ENCODE measurements at regions not wholly inside any gene's neighbourhood (a gene's known extent, or its start where the extent isn't known, plus 50 kb on each side); places are given as distances from the start of the nearest gene placed in this dataset.

DNA sequence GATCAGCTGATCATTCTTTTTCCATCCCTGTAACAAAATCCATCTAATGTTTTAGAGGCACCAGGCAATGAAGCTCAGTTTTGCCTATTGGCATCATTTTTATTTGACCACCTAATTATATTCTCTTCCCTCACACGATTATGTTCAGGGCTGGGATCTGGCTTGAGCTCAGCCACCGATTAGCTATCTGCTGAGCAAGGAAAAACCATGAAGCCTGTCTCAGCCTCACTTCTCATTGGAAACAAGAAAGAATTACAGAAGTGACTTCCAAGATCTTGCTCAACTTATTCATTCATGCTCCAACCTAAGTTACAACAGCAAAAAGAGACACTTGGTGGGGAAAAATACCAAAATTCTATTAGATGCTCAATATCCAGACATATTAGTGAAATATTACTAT, 139.0 kb upstream of the SH3BP4 start:
- H3K9me3 ChIP-seq (ENCODE audit: insufficient read depth, low read depth, low read length) = no peaks in the 10 kb centered on the region
- H3K27ac ChIP-seq (ENCODE audit: low read length) = no peak overlapping the region
- no peaks in the 10 kb centered on the region for H3K4me1 ChIP-seq (ENCODE audit: insufficient read depth, low read length)
- H3K9ac ChIP-seq (ENCODE audit: low read depth, low read length) = no peak overlapping the region
- no peaks in the 10 kb centered on the region for H3K36me3 ChIP-seq (ENCODE audit: insufficient read depth, low read depth, low read length)
- H3K4me3 ChIP-seq (ENCODE audit: low read length) = no peak overlapping the region
- no peaks in the 10 kb centered on the region; the same call in 1 of the 2 replicates for H3K27me3 ChIP-seq (ENCODE audit: insufficient read depth, low read length)

DNA sequence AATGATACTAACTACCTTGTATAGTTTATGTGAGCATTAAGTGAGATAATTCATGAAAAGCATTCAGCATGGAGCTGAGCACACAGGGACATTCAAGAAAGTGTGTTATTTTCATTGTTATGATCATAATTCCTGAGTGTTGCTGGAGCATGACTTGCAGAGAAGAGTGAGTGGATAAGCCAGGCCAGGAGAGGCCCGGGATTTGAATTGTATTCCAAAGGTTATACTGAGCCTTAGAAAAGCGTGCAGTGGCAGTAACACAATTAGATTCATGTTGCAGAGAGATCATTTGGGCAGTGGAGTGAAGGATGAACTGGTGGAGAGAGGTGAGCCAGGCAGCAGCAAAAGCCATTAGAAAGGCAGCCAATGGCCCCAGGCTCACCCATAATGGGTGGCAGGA, 142.9 kb upstream of the SH3BP4 start:
- no peaks in the 10 kb centered on the region for H3K4me1 ChIP-seq (ENCODE audit: insufficient read depth, low read length)
- H3K27ac ChIP-seq (ENCODE audit: low read length) = no peak overlapping the region
- H3K36me3 ChIP-seq (ENCODE audit: insufficient read depth, low read depth, low read length) = no peaks in the 10 kb centered on the region
- no peak overlapping the region for H3K4me3 ChIP-seq (ENCODE audit: low read length)
- H3K27me3 ChIP-seq (ENCODE audit: insufficient read depth, low read length) = no peaks in the 10 kb centered on the region; the same call in 1 of the 2 replicates
- H3K9ac ChIP-seq (ENCODE audit: low read depth, low read length) = no peak overlapping the region
- no peaks in the 10 kb centered on the region for H3K9me3 ChIP-seq (ENCODE audit: insufficient read depth, low read depth, low read length)

DNA sequence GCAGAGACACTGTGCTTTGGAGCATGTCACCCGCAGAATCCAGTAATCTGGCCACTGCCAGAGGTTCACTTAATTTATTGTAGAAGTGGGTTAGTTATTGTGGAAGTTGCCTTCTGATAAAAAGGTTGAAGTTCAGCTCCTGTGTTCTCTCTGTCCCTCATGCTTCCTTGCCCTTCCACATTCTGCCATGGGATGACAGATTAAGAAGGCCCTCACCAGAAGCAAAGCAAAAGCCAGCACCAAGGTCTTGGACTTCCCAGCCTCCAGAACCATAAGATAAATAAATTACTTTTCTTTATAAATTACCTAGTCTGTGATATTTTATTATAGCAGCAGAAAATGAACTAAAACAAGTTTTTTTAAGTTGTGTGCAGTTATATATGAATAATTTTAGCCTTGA, 145.0 kb upstream of the SH3BP4 start:
- no peaks in the 10 kb centered on the region for H3K36me3 ChIP-seq (ENCODE audit: insufficient read depth, low read depth, low read length)
- no peaks in the 10 kb centered on the region for H3K4me1 ChIP-seq (ENCODE audit: insufficient read depth, low read length)
- H3K9ac ChIP-seq (ENCODE audit: low read depth, low read length) = no peak overlapping the region
- H3K27me3 ChIP-seq (ENCODE audit: insufficient read depth, low read length) = no peaks in the 10 kb centered on the region; the same call in 1 of the 2 replicates
- no peak overlapping the region for H3K4me3 ChIP-seq (ENCODE audit: low read length)
- H3K9me3 ChIP-seq (ENCODE audit: insufficient read depth, low read depth, low read length) = no peaks in the 10 kb centered on the region
- no peak overlapping the region for H3K27ac ChIP-seq (ENCODE audit: low read length)

- Histone ChIP-seq H3K27me3 (ENCODE audit: insufficient read depth, low read length) (no peaks in the 10 kb centered on the region; the same call in 1 of the 2 replicates), H3K27ac (ENCODE audit: low read length) (no peak overlapping the region), H3K4me3 (ENCODE audit: low read length) (no peak overlapping the region), H3K4me1 (ENCODE audit: insufficient read depth, low read length) (no peaks in the 10 kb centered on the region), H3K9ac (ENCODE audit: low read depth, low read length) (no peak overlapping the region), H3K9me3 (ENCODE audit: insufficient read depth, low read depth, low read length) (no peaks in the 10 kb centered on the region), H3K36me3 (ENCODE audit: insufficient read depth, low read depth, low read length) (no peaks in the 10 kb centered on the region)
Measured at GRCh38 chr2:234805836-234806235, 146.0 kb upstream of the SH3BP4 start.

GRCh38 chr2:234804704-234805103, 147.1 kb upstream of the SH3BP4 start:
- no peaks in the 10 kb centered on the region for H3K36me3 ChIP-seq (ENCODE audit: insufficient read depth, low read depth, low read length)
- no peaks in the 10 kb centered on the region for H3K9me3 ChIP-seq (ENCODE audit: insufficient read depth, low read depth, low read length)
- no peak overlapping the region for H3K9ac ChIP-seq (ENCODE audit: low read depth, low read length)
- no peaks in the 10 kb centered on the region for H3K4me1 ChIP-seq (ENCODE audit: insufficient read depth, low read length)
- no peak overlapping the region for H3K27ac ChIP-seq (ENCODE audit: low read length)
- no peak overlapping the region for H3K4me3 ChIP-seq (ENCODE audit: low read length)
- H3K27me3 ChIP-seq (ENCODE audit: insufficient read depth, low read length) = no peaks in the 10 kb centered on the region

DNA sequence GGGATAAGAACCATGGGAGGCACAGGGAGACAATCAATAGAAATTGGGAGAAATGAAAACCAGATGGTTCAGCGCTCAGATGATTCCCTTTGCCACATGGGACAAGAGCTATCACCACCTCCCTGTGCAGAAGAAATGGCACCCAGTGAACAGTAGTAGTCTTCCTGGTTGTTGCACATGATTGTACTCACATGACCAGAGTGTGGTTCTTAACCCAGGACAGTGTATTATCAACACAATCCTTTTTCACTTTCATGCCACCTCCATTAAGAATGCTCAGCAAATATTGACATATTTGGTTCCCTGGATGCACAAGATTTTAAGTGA, 149.0 kb upstream of the SH3BP4 start:
- H3K27me3 ChIP-seq (ENCODE audit: insufficient read depth, low read length) = no peaks in the 10 kb centered on the region
- H3K4me1 ChIP-seq (ENCODE audit: insufficient read depth, low read length) = no peaks in the 10 kb centered on the region
- H3K4me3 ChIP-seq (ENCODE audit: low read length) = no peak overlapping the region
- H3K36me3 ChIP-seq (ENCODE audit: insufficient read depth, low read depth, low read length) = no peaks in the 10 kb centered on the region
- H3K9me3 ChIP-seq (ENCODE audit: insufficient read depth, low read depth, low read length) = no peaks in the 10 kb centered on the region
- no peak overlapping the region for H3K9ac ChIP-seq (ENCODE audit: low read depth, low read length)
- H3K27ac ChIP-seq (ENCODE audit: low read length) = no peak overlapping the region

DNA sequence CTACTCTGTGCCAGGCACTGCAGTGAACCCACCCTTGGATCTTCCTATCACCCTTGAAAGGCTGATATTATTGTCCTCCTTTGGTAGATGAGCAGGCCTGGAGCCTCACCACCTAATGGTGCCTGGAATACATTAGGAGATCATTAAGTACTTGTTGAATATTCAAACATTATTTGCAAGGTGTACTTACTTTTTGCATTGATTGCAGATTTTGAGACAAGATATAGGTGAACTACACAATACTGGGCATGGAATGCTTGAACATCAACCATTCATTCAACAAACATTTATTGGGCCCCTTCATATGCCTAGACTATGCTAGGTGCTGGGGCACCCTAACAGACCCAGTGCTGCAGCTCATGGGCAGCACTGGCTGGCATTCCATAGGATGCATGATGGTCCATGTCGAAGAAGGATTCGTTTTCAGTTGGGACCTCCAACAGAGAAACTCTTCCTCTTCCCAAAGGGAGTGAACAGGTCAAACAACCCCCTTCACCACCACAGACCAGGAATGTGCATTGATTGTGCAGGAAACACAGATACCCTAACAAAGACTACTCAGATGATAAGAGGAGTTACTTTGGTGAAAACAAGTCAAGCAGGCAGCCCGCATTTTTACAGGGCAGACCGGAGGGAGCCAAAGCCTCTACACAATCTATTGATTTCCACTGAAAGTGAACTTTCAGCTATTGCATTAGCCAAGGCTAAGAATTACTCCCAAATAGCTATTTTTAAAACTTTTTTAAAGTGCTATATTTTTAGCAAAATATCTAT, 149.6 kb upstream of the SH3BP4 start:
- Histone ChIP-seq H3K4me3 (ENCODE audit: low read length) (no peak overlapping the region), H3K36me3 (ENCODE audit: insufficient read depth, low read depth, low read length) (no peaks in the 10 kb centered on the region), H3K9me3 (ENCODE audit: insufficient read depth, low read depth, low read length) (no peaks in the 10 kb centered on the region), H3K9ac (ENCODE audit: low read depth, low read length) (no peak overlapping the region), H3K27me3 (ENCODE audit: insufficient read depth, low read length) (no peaks in the 10 kb centered on the region), H3K4me1 (ENCODE audit: insufficient read depth, low read length) (no peaks in the 10 kb centered on the region), H3K27ac (ENCODE audit: low read length) (no peak overlapping the region)

DNA sequence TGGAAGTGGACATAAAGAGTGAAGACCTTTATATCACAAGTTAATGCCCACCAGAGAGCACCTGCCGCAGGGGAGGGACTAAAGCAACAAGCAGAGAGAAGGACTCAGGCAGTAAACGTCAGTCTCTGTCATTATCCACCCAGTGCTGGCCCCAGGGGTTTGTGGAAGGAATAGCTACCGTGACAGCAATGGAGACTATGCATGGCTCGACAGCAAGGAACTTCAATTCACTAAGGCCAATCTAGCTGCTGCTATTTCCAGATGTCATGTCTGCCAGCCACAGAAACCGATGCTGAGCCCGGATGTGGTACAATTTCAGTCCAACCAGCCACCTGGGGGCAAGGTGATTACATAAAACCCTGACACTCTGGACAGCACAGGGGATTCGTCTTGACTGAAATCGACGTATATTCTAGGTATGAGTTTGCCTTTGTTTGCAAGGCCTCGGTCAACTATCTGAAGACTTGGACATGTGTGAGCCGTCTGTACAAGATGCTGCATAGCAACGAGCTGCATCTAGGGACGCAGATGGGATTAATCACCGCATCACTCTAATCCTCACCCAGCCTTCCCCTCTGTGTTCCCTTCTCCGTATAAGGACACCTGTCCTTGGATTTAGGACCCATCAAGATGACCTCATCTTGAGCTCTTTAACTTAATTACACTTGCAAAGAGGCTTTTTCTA, 154.1 kb upstream of the SH3BP4 start:
- H3K27me3 ChIP-seq (ENCODE audit: insufficient read depth, low read length) = peaks cover 10% of the 10 kb centered on the region
- no peaks in the 10 kb centered on the region for H3K9me3 ChIP-seq (ENCODE audit: insufficient read depth, low read depth, low read length)
- H3K4me3 ChIP-seq (ENCODE audit: low read length) = no peak overlapping the region
- no peaks in the 10 kb centered on the region for H3K36me3 ChIP-seq (ENCODE audit: insufficient read depth, low read depth, low read length)
- peaks cover 7% of the 10 kb centered on the region; the same call in 1 of the 2 replicates for H3K4me1 ChIP-seq (ENCODE audit: insufficient read depth, low read length)
- no peak overlapping the region for H3K27ac ChIP-seq (ENCODE audit: low read length)
- H3K9ac ChIP-seq (ENCODE audit: low read depth, low read length) = no peak overlapping the region

DNA sequence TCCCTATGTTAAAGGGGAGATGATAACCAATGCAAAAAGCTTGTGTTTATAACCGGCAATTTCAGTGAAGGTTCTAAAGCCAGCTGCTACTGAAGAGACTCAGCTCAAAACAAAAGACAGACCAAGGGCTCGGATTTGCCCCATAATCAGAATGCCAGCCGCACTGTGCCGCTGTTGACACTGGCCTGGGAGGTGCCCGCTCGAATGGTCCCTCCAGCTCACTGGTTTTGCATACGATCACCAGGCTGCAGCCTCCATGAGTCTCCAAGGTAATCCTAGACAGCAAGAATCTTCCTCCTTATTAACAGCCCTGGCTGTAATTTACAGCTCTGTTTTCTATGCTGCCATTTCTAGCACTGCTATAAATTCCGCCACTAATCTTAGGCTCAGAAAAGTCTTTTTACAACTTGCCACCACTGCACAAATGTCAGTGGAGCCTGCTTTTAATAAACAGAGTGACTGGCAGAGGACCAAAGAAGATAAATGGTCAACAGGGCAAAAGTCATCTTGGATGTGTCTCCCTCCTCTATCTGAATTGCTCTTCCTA, 155.7 kb upstream of the SH3BP4 start:
- Histone ChIP-seq H3K36me3 (ENCODE audit: insufficient read depth, low read depth, low read length) (no peaks in the 10 kb centered on the region), H3K4me1 (ENCODE audit: insufficient read depth, low read length) (peaks cover 7% of the 10 kb centered on the region; the same call in 1 of the 2 replicates), H3K9ac (ENCODE audit: low read depth, low read length) (no peak overlapping the region), H3K27ac (ENCODE audit: low read length) (no peak overlapping the region), H3K9me3 (ENCODE audit: insufficient read depth, low read depth, low read length) (no peaks in the 10 kb centered on the region), H3K27me3 (ENCODE audit: insufficient read depth, low read length) (peaks cover 10% of the 10 kb centered on the region), H3K4me3 (ENCODE audit: low read length) (no peak overlapping the region)

DNA sequence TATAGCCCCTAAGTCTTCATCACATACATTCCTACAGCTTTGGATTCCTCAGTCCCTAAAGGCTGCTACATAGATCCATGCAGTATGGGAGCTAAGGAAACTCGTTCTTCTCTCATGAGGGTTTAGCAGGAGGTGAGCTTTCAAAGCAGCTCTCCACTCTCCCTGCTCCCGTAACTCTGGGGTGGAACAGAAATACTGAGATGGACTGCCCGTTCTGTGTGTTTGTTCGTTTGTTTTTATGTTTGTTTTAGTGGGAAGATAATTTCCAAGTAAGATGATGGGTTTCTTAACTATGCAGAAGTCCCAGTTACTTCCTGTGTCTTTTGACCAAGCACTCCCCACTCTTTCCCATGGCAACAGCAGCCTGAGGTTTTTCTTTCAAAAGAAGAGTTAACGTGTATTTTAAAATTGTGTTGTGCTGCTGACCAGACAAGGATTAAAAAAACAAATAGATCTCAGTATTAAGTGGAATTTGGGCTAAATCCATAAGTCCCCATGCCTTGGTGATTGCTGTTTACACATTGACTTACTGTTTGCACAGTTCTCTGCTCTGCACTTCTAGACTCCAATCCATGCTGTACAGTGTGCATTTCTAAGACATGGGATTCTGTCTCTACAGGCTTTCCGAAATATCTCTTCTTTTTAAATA, 156.4 kb upstream of the SH3BP4 start:
- H3K9me3 ChIP-seq (ENCODE audit: insufficient read depth, low read depth, low read length) = no peaks in the 10 kb centered on the region
- H3K27ac ChIP-seq (ENCODE audit: low read length) = no peak overlapping the region
- H3K4me3 ChIP-seq (ENCODE audit: low read length) = no peak overlapping the region
- H3K4me1 ChIP-seq (ENCODE audit: insufficient read depth, low read length) = peaks cover 7% of the 10 kb centered on the region; the same call in 1 of the 2 replicates
- H3K27me3 ChIP-seq (ENCODE audit: insufficient read depth, low read length) = peaks cover 10% of the 10 kb centered on the region
- H3K9ac ChIP-seq (ENCODE audit: low read depth, low read length) = no peak overlapping the region
- H3K36me3 ChIP-seq (ENCODE audit: insufficient read depth, low read depth, low read length) = no peaks in the 10 kb centered on the region

- no peaks in the 10 kb centered on the region for H3K9me3 ChIP-seq (ENCODE audit: insufficient read depth, low read depth, low read length)
- H3K9ac ChIP-seq (ENCODE audit: low read depth, low read length) = no peak overlapping the region
- no peaks in the 10 kb centered on the region for H3K36me3 ChIP-seq (ENCODE audit: insufficient read depth, low read depth, low read length)
- peaks cover 7% of the 10 kb centered on the region; the same call in 1 of the 2 replicates for H3K4me1 ChIP-seq (ENCODE audit: insufficient read depth, low read length)
- no peak overlapping the region for H3K4me3 ChIP-seq (ENCODE audit: low read length)
- H3K27me3 ChIP-seq (ENCODE audit: insufficient read depth, low read length) = peaks cover 10% of the 10 kb centered on the region
- H3K27ac ChIP-seq (ENCODE audit: low read length) = no peak overlapping the region
Measured at GRCh38 chr2:234794866-234795265, 157.0 kb upstream of the SH3BP4 start.
